ENCODE measurements at regions not wholly inside any gene's neighbourhood (a gene's known extent, or its start where the extent isn't known, plus 50 kb on each side); places are given as distances from the start of the nearest gene placed in this dataset.
A peak's percentile ranks its signal among the peaks of the same experiment; 100 is the strongest.

DNA sequence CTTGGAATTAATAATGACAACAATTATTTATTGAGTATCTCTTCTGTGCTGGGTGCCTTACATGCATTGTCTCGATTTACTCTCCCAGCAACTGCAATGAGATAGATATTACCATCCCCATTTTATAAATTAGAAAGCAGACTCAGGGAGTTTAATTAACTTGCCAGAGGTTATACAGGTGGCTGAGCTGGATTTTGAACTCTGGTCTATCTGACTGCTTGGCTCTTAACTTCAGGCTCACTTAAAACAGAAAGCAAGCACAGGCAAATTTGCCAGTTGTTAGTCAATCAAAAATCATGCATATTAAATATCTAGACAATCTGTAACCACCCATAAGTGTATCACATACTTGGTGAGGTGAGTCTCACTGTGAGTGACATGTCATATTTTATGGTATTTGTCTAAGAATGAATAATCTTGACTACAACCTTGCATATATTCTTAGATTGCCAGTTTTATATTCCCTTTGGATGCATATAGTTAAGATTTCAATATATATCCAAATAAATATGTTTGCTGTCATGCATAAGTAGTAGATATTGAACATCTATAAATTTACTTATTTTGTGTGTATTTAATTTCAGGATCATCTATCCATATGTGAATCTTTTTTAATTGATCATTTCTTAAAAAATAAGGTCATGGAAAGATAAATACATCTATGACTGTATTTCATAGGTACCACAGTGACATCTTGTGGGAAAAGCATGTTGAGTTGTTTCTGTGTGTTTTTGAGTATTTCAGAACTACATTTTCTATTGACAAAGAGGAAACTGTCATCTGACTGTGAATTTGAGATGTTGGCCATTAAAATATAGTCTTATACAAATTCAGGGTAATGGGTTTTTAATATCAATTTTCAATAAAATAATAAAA is 112.0 kb upstream of the ARHGAP42 start:
- no peak overlapping the region for H2BK20ac ChIP-seq (ENCODE audit: low read length)
- H4K5ac ChIP-seq (ENCODE audit: insufficient read length, low read depth, low read length), result no peak overlapping the region
- H3K56ac ChIP-seq (replicated peaks; ENCODE audit: insufficient read length, low read depth, low read length), result no peak overlapping the region
- no peak overlapping the region for H3K23ac ChIP-seq (ENCODE audit: insufficient read length)
- H3K9me3 ChIP-seq (ENCODE audit: insufficient read depth in 2 of 2, low read depth in 1 of 2, low read length in 1 of 2), result no peaks in the 10 kb centered on the region
- H3K9ac ChIP-seq (replicated peaks in 1 of 4; ENCODE audit: extremely low read depth in 1 of 4, low read depth in 3 of 4, low read length in 3 of 4), result no peak overlapping the region
- H4K8ac ChIP-seq (ENCODE audit: extremely low read depth, insufficient read depth, low read length), result no peak overlapping the region
- POLR2A ChIA-PET (ENCODE audit: partially characterized antibody), result interaction anchor here (0.6 kb wide), 1 partner anchor 1302 kb away, joined by 3 read pairs; no protein-coding TSS in a partner anchor
- CTCF ChIA-PET (ENCODE audit: partially characterized antibody), result interaction anchor here (0.6 to 1.4 kb wide), 4 partner anchors 9 to 259 kb away, joined by 3 to 4 read pairs (median 3); no protein-coding TSS in a partner anchor
- H4K20me1 ChIP-seq (replicated peaks in 1 of 2; ENCODE audit: control insufficient read depth in 1 of 2, insufficient read depth in 2 of 2, low read length in 2 of 2), result no peaks in the 10 kb centered on the region
- TF ChIP-seq KDM4A (IDR thresholded peaks at IDR 0.05; ENCODE audit: low read depth, low read length, severe bottlenecking) (no peak), RNF2 (IDR thresholded peaks at IDR 0.05; ENCODE audit: borderline replicate concordance, low read depth, low read length, missing control alignments, poor library complexity, severe bottlenecking) (no peak), CBX5 (IDR thresholded peaks at IDR 0.05; ENCODE audit: low read depth, low read length) (no peak), KDM5A (IDR thresholded peaks at IDR 0.05; ENCODE audit: low read length) (no peak), RAD21 (IDR thresholded peaks at IDR 0.05 in 1 of 2, conservative IDR thresholded peaks at IDR 0.05 in 1 of 2; ENCODE audit: low read depth in 2 of 2, low read length in 2 of 2) (peak; percentile 57 to 70), POLR2AphosphoS5 (IDR thresholded peaks at IDR 0.05; ENCODE audit: low read depth, low read length) (no peak), CTCF (IDR thresholded peaks at IDR 0.05; ENCODE audit: control extremely low read depth in 1 of 3, insufficient read depth in 1 of 3, low read depth in 1 of 3, low read length in 3 of 3) (peak in 1 of 3 experiments; percentile 49; a peak in 2 of 4 replicates)
- no peak overlapping the region for H3K4me3 ChIP-seq (ENCODE audit: extremely low read depth in 1 of 4, insufficient read depth in 2 of 4, low read depth in 3 of 4, low read length in 4 of 4)
- H3K4ac ChIP-seq (replicated peaks; ENCODE audit: insufficient read length, low read depth, low read length), result no peak overlapping the region
- no peaks in the 10 kb centered on the region for H3K36me3 ChIP-seq (ENCODE audit: control insufficient read depth in 2 of 4, insufficient read depth in 4 of 4, low read length in 3 of 4)
- H2BK12ac ChIP-seq (ENCODE audit: low read depth, low read length), result no peak overlapping the region
- no peak for FAIRE-seq
- no peaks in the 10 kb centered on the region for H3K79me1 ChIP-seq (ENCODE audit: low read depth, low read length)
- no peak overlapping the region for H2BK15ac ChIP-seq (ENCODE audit: low read length)
- no peak overlapping the region for H3K4me2 ChIP-seq (ENCODE audit: insufficient read depth in 1 of 2, low read depth in 2 of 2, low read length in 2 of 2)
- DNase-seq (ENCODE audit: low read depth in 1 of 2, low spot score in 2 of 2), result no peak
- no peaks in the 10 kb centered on the region for H3K23me2 ChIP-seq (ENCODE audit: low read depth, low read length)
- no peaks in the 10 kb centered on the region; a peak in 1 of 7 replicates for H3K4me1 ChIP-seq (replicated peaks in 1 of 4; ENCODE audit: control insufficient read depth in 3 of 4, insufficient read depth in 4 of 4, low read length in 3 of 4)
- no peaks in the 10 kb centered on the region for H3K27me3 ChIP-seq (replicated peaks in 1 of 4; ENCODE audit: control insufficient read depth in 3 of 4, extremely low read depth in 1 of 4, insufficient read depth in 3 of 4, low read length in 3 of 4)
- H3K14ac ChIP-seq (ENCODE audit: insufficient read length), result no peak overlapping the region
- no peak overlapping the region for H3K27ac ChIP-seq (ENCODE audit: low read depth, low read length)
- H4K91ac ChIP-seq (replicated peaks; ENCODE audit: insufficient read length, low read length), result no peak overlapping the region
- WGBS, 2 experiments (ENCODE audit: extremely low coverage in 1 of 2, insufficient coverage in 1 of 2, insufficient read length in 1 of 2, insufficient replicate concordance in 2 of 2, low coverage in 1 of 2, low lambda C conversion rate in 2 of 2, missing lambda C conversion rate in 1 of 2), result 86% methylated on average over 1 of the region's 1 CpG; no CpG with 5 or more reads in 1 of the 2 experiments
- no peak overlapping the region for H2AK5ac ChIP-seq (ENCODE audit: low read depth, low read length)
- no peaks in the 10 kb centered on the region for H3K79me2 ChIP-seq (ENCODE audit: control insufficient read depth in 1 of 2, insufficient read depth in 2 of 2, low read length in 2 of 2)
- H3K18ac ChIP-seq (ENCODE audit: extremely low read depth, low read length), result no peak overlapping the region
- H2BK120ac ChIP-seq (replicated peaks; ENCODE audit: low read depth, low read length), result no peak overlapping the region
- no peak overlapping the region for H2BK5ac ChIP-seq (ENCODE audit: low read depth, low read length)
- no peak overlapping the region for H2AFZ ChIP-seq (ENCODE audit: low read length)
